AML-193 (cell line): ENCODE measurements at regions not wholly inside any gene's neighbourhood (a gene's known extent, or its start where the extent isn't known, plus 50 kb on each side); places are given as distances from the start of the nearest gene placed in this dataset.
"Not testable (repeated sequence)": the region's sequence is repeated elsewhere in the genome, so short reads cannot be mapped to it uniquely, and the experiment has no call there.

Source experiments
- DNase-seq, 2 experiments: peaks; one replicate each; lab custom pipeline; 2025; lab: John Stamatoyannopoulos, UW

GRCh38 chr4:30450474-30450873 is 269.7 kb upstream of the PCDH7 start:
- no peak for DNase-seq

DNA sequence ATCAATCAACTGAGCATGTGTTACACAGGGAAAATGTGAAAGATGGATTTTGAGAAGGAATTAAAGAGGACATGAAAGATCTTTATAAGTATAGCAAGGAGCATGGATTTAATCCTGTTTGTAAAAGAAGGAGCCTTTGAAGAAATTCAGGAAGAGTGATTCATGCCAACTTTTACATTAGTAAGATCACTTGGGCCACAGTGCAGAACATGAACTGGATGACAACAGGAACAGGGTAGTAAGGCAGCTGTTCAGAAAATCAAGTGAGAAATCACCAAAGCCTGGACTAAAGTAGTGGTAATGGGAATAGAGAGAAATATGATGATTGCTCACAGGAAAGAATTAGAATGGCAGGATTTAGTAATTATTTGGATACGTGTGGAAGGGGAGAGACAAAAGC is 265.7 kb upstream of the PCDH7 start:
- DNase-seq, result no peak

DNA sequence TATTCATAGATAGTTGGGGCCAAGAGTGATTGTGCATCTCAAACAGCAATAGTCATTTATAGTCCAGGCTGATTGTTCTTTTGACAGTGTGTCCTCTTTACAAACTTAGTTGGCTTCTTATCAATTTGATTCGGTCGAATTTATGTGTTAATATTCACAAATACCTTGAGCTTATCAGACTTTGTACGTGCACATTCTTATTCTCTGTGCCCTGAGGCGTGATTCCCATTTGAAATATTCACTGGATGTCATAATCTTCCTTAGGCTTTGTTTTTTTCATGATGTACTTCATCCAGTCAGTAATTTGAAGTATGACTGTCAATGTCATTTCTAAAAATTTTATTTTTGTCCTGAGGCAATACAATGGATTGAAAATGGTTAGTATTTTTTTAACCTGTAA is 263.5 kb upstream of the PCDH7 start:
- DNase-seq, result no peak

GRCh38 chr4:30460818-30461217 is 259.4 kb upstream of the PCDH7 start:
- no peak for DNase-seq

DNA sequence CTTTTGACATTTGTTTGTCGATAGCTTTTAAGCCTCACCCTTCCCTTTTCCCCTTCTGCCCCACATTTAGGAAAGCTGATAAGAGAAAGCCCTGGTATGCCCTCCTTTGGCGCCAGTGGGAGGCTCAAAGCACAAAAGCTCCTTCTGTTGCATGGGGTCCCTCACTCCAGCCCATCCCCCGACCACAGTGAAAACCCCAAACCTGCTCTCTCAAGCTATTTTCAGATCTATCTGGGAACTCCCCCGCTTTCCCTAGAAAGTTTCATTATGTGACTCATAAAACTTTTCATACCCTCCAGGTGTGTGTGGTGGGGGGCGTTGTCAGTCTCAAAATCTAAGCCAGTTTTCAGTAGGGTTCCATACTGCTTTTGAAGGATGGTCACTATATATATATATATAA is 259.0 kb upstream of the PCDH7 start:
- DNase-seq, result no peak

DNA sequence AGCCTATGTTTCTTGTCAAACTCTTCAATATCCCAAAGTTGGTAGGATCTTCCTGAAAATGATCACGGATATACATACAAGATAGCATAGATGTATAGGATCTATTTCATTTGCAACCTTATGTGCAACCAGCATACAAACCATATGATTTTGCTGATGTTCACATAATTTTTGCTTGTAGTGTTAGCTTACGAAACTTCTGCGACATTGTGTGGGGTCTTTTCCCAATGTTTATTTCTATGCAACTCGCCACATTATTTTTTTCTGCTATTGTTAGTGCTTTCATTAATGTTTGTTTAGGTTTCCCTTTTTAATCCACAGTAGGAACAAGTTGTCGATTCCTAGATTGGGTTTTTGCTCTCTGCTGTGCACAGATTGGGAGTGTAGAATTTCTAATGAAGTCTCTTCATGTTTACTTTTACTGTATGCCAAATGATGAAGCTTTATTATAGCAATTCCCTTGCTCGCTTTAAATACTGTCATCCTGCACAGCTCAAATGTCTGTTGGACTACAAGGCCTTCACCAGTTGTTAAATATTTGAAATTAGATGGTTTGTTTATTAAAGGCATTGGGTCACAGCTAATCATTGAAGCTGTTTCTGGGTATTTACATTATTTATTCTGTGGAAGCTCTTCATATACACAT is 257.6 kb upstream of the PCDH7 start:
- DNase-seq, result no peak

DNA sequence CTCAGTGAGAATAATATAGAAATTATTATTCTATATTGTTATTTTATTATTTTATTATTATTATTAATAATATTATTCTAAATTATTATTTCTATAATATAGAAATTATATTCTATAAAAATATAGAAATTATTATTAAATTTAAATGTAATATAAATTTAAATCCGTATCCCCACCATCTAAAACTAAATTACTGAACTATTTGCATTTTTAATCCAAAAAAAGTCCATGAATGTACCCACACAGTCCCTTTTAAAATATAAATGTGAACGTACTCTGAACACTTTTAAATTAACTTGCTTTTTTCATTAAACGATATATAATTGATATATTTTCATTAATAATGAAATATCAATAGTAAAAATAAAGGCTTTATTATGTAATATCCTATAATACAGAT is 248.3 kb upstream of the PCDH7 start:
- no peak for DNase-seq

DNA sequence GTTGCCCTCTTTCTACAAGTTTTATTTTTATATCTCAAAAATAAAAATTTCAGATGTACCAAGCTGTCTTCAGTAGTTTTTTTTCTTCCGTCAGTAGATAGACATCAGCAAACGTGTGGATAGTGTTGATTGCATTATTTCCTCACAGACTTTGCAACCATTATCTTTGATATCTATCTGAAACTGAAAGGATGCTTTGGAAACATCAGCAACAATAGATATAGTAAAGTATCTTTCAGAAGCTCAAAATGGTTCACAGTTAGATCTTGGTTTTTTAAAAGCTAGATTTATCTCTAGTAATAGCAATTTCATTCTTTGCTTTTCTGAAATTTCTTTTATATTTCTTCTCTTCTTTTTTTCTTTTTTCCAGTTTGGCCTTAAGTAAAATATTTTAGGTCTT is 246.9 kb upstream of the PCDH7 start:
- no peak for DNase-seq

GRCh38 chr4:30495251-30495650 is 224.9 kb upstream of the PCDH7 start:
- no peak for DNase-seq

GRCh38 chr4:30495651-30496310 is 224.4 kb upstream of the PCDH7 start:
- DNase-seq, result no peak

GRCh38 chr4:30511751-30512150 is 208.4 kb upstream of the PCDH7 start:
- no peak for DNase-seq

GRCh38 chr4:30518211-30518610 is 202.0 kb upstream of the PCDH7 start:
- DNase-seq, result no peak

- DNase-seq, result no peak
Measured at GRCh38 chr4:30525662-30526315, 194.4 kb upstream of the PCDH7 start.

DNA sequence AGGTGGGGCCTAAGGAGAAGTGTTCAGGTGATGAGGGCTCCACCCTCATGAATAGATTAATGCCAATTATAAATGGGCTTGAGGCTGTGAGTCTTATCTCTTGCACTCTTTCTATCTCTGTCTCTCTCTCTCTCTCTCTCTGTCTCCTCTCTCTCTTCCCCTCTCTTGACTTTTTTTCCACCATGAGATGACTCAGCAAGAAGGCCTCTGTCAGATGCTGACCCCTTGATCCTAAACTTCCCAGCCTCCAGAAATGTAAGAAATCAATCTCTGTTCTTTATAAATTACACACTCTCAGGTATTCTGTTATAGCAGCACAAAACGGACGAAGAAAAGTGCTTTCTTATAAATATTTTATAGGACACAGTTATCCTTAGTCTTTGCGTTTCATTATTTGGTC is 184.9 kb upstream of the PCDH7 start:
- DNase-seq, result no peak

DNA sequence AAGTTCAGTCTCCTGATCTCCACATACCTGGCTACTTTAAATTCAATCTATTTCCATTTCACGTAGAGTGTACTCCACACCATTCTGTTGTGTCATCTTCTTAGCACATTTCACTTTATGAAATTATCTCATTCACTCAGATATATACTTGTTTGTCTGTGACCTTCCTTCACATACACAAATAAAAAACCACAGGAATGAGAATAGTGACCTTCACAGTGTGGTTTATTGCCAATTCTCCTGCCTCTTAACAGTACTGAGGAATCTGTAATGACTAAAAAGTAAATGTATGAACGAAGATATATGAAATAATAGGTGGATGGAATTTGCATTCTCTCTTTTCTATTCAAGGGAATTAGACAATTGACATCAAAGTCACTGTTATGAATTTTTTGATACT is 183.9 kb upstream of the PCDH7 start:
- no peak for DNase-seq

- DNase-seq, result no peak
Measured at GRCh38 chr4:30537456-30537855, 182.7 kb upstream of the PCDH7 start.

GRCh38 chr4:30538794-30539193 is 181.4 kb upstream of the PCDH7 start:
- no peak for DNase-seq

- no peak for DNase-seq
Measured at GRCh38 chr4:30543057-30543456, 177.1 kb upstream of the PCDH7 start.

DNA sequence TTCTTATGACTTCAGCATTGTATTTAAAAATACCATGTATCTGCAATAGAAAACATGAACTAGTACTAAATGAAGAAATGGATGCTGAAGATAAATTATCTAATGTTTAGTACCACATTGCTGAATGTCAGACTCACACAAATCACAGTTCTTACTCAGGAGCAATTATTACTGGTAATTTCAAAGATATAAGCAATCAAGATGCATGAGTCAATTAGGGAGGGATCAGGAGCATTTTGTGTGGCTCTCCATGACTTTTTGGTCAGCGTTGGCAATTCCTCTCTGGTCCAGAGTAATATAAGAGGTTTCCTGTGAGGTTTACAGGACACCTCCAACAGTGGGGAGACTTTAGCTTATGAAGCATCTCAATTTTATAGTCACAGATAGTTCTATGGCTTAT is 167.0 kb upstream of the PCDH7 start:
- DNase-seq, result no peak

DNA sequence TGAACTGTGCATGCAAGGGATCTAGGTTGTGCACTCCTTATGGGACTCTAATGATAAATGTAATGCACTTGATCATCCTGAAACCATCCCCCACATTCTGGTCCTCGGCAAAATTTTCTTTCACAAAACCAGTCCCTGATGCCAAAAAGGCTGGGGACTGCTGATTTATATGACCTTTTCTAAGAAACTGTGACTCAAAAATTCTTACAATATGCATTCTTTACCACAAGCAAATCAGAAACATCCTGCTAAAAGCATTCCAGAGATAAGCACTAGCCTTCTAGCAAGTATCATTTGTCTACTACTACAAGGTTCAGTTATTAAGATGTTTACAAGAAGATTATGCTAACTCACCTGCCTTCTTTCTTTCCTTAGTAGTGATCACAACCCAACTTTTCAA is 166.5 kb upstream of the PCDH7 start:
- DNase-seq, result no peak

- no peak for DNase-seq
Measured at GRCh38 chr4:30555775-30556174, 164.4 kb upstream of the PCDH7 start.

- DNase-seq, result no peak
Measured at GRCh38 chr4:30559481-30559880, 160.7 kb upstream of the PCDH7 start.

GRCh38 chr4:30586850-30587249 is 133.3 kb upstream of the PCDH7 start:
- no peak for DNase-seq

DNA sequence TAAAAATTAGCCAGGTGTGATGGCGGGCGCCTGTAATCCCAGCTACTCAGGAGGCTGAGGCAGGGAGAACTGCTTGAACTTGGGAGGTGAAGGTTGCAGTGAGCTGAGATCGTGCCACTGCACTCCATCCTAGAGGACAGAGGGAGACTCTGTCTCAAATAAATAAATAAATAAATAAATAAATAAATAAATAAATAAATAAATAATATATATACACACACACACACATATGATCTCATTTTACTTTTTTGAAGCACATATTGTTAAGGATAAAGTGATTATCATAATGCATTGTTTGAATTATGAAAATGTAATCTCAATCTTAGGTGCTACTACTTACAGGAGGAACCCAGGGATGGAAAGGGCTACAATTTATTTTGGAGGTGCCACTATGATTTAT is 130.5 kb upstream of the PCDH7 start:
- not testable (repeated sequence) for DNase-seq
